ENCODE measurements at regions not wholly inside any gene's neighbourhood (a gene's known extent, or its start where the extent isn't known, plus 50 kb on each side); places are given as distances from the start of the nearest gene placed in this dataset.

DNA sequence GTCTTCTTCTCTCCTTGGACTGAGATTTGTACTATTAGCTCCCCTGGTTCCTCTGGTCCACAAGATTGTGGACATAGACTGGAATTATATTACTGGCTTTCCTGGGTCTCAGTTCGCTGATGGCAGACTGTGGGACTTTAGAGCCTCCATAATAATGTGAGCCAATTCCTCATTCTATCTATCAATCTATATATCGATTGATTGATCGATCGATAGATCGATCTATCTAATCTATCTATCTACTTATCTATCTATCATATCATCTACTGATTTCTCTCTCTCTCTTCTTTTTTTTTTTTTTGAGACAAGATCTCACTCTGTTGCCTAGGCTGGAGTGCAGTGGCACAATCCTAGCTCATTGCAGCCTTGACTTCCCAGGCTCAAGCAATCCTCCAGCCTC lies 51.5 kb upstream of the DDR1 start:
- Histone ChIP-seq H3K9me3 (replicated peaks; ENCODE audit: control insufficient read depth, insufficient read depth, low read length) (no peaks in the 10 kb centered on the region), H3K4me3 (no peak overlapping the region), H2AFZ (ENCODE audit: control insufficient read depth, low read depth, low read length) (no peak overlapping the region), H3K4me2 (ENCODE audit: control insufficient read depth, insufficient read depth) (no peak overlapping the region), H3K79me2 (ENCODE audit: control insufficient read depth, insufficient read depth, low read length) (no peaks in the 10 kb centered on the region), H3K4me1 (ENCODE audit: control insufficient read depth, insufficient read depth, low read length) (peaks cover 9% of the 10 kb centered on the region), H4K20me1 (ENCODE audit: control insufficient read depth, insufficient read depth) (no peaks in the 10 kb centered on the region), H3K36me3 (ENCODE audit: control insufficient read depth in 2 of 2, insufficient read depth in 2 of 2, low read length in 1 of 2) (no peaks in the 10 kb centered on the region), H3K9ac (ENCODE audit: control insufficient read depth, insufficient read depth, low read length) (no peak overlapping the region), H3K27ac (ENCODE audit: control insufficient read depth, insufficient read depth) (no peak overlapping the region), H3K27me3 (replicated peaks in 1 of 2; ENCODE audit: control insufficient read depth in 2 of 2, insufficient read depth in 2 of 2, low read length in 1 of 2) (no peaks in the 10 kb centered on the region; a peak in 1 of 4 replicates)
- in situ Hi-C loops (cut with MboI) (no loop called here), intact Hi-C loops (cut with micrococcal nuclease; ENCODE audit: unreplicated experiment) (no loop called here)
- ATAC-seq (no peak), DNase-seq (ENCODE audit: low read depth, low spot score) (no peak), FAIRE-seq (no peak)
- ChIA-PET CTCF (interaction anchor here (1.1 to 3.0 kb wide), 5 partner anchors 12 to 254 kb away, joined by 4 to 25 read pairs (median 14); no protein-coding TSS in a partner anchor), POLR2A (interaction anchor here (0.6 kb wide), 1 partner anchor 29 kb away, joined by 3 read pairs; no protein-coding TSS in a partner anchor), RAD21 (ENCODE audit: unreplicated experiment) (interaction anchor here (1.8 kb wide), 1 partner anchor 81 kb away, joined by 7 read pairs; the partner anchor contains the start of gene VARS2), SMC1A (ENCODE audit: uncharacterized antibody, unreplicated experiment) (interaction anchor here (1.5 to 13.4 kb wide), 2 partner anchors 35 to 82 kb away, joined by 4 to 141 read pairs; partner anchors contain the start of gene VARS2)
- no TSS peak for BruUV-seq (replicated peaks)
- 79% methylated on average over 5 of the region's 5 CpGs for WGBS (ENCODE audit: insufficient coverage, insufficient replicate concordance, low lambda C conversion rate, missing lambda C conversion rate)
- TF ChIP-seq, protein P1, sequence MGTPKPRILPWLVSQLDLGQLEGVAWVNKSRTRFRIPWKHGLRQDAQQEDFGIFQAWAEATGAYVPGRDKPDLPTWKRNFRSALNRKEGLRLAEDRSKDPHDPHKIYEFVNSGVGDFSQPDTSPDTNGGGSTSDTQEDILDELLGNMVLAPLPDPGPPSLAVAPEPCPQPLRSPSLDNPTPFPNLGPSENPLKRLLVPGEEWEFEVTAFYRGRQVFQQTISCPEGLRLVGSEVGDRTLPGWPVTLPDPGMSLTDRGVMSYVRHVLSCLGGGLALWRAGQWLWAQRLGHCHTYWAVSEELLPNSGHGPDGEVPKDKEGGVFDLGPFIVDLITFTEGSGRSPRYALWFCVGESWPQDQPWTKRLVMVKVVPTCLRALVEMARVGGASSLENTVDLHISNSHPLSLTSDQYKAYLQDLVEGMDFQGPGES (IDR thresholded peaks at IDR 0.05): no peak

DNA sequence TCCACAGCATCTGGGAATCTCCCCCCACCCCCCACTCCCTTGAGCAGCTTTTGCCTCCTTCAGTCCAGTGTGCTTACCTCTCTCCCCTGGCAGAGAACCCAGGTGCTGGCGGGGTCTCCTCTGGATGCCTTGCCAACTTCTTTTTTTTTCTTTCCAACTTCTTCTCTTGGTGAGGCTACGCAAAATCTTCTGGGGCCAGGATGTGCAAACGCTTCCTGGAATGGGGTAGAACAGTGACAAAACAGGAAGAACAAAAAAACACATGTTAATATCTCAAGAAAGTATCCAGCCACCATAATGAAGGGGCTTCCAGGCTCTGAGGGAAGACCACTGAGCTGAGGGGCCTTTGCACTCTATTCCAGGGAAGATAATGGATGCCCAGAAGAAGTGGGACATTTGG lies 53.9 kb upstream of the DDR1 start:
- peak overlapping the region; percentile 58 for H2AFZ ChIP-seq (ENCODE audit: control insufficient read depth, low read depth, low read length)
- TF ChIP-seq CHD1 (IDR thresholded peaks at IDR 0.05; ENCODE audit: low read depth, low read length): no peak
- no peak for TF ChIP-seq GABPA (IDR thresholded peaks at IDR 0.05; ENCODE audit: low read depth)
- no peak for TF ChIP-seq KDM1A (IDR thresholded peaks at IDR 0.05; ENCODE audit: borderline replicate concordance)
- no peak for TF ChIP-seq SMARCA5 (IDR thresholded peaks at IDR 0.05)
- no peak for TF ChIP-seq ETV6 (conservative IDR thresholded peaks at IDR 0.05 in 1 of 2, IDR thresholded peaks at IDR 0.05 in 1 of 2; ENCODE audit: borderline replicate concordance in 1 of 2, low read depth in 1 of 2)
- TF ChIP-seq, protein P2, sequence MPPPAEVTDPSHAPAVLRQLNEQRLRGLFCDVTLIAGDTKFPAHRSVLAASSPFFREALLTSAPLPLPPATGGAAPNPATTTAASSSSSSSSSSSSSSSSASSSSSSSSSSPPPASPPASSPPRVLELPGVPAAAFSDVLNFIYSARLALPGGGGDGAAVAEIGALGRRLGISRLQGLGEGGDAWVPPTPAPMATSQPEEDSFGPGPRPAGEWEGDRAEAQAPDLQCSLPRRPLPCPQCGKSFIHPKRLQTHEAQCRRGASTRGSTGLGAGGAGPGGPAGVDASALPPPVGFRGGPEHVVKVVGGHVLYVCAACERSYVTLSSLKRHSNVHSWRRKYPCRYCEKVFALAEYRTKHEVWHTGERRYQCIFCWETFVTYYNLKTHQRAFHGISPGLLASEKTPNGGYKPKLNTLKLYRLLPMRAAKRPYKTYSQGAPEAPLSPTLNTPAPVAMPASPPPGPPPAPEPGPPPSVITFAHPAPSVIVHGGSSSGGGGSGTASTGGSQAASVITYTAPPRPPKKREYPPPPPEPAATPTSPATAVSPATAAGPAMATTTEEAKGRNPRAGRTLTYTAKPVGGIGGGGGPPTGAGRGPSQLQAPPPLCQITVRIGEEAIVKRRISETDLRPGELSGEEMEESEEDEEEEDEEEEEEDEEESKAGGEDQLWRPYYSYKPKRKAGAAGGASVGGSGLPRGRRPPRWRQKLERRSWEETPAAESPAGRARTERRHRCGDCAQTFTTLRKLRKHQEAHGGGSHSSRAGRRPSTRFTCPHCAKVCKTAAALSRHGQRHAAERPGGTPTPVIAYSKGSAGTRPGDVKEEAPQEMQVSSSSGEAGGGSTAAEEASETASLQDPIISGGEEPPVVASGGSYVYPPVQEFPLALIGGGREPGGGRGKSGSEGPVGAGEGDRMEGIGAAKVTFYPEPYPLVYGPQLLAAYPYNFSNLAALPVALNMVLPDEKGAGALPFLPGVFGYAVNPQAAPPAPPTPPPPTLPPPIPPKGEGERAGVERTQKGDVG (CRISPR knock-in tag; IDR thresholded peaks at IDR 0.05): no peak
- TF ChIP-seq EGR1 (IDR thresholded peaks at IDR 0.05; ENCODE audit: borderline replicate concordance in 1 of 2, low read depth in 2 of 2, low read length in 2 of 2): no peak
- no peak for TF ChIP-seq NFXL1 (IDR thresholded peaks at IDR 0.05; ENCODE audit: borderline replicate concordance)
- no peak for TF ChIP-seq RUNX3 (IDR thresholded peaks at IDR 0.05; ENCODE audit: low read length)
- TF ChIP-seq, protein P3, sequence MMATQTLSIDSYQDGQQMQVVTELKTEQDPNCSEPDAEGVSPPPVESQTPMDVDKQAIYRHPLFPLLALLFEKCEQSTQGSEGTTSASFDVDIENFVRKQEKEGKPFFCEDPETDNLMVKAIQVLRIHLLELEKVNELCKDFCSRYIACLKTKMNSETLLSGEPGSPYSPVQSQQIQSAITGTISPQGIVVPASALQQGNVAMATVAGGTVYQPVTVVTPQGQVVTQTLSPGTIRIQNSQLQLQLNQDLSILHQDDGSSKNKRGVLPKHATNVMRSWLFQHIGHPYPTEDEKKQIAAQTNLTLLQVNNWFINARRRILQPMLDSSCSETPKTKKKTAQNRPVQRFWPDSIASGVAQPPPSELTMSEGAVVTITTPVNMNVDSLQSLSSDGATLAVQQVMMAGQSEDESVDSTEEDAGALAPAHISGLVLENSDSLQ (IDR thresholded peaks at IDR 0.05): no peak

More for the DNA sequence above, 53.9 kb upstream of the DDR1 start:
- CTCF ChIA-PET: interaction anchor here (0.6 to 7.6 kb wide), 18 partner anchors 9 to 256 kb away, joined by 3 to 122 read pairs (median 6); partner anchors contain the start of genes DDR1, IER3 and VARS2
- Histone ChIP-seq H3K4me3 (no peak overlapping the region), H3K4me1 (ENCODE audit: control insufficient read depth, insufficient read depth, low read length) (peaks cover 10% of the 10 kb centered on the region), H3K36me3 (ENCODE audit: control insufficient read depth in 2 of 2, insufficient read depth in 2 of 2, low read length in 1 of 2) (no peaks in the 10 kb centered on the region), H3K9ac (ENCODE audit: control insufficient read depth, insufficient read depth, low read length) (no peak overlapping the region), H3K27ac (ENCODE audit: control insufficient read depth, insufficient read depth) (no peak overlapping the region), H3K79me2 (ENCODE audit: control insufficient read depth, insufficient read depth, low read length) (no peaks in the 10 kb centered on the region), H3K4me2 (ENCODE audit: control insufficient read depth, insufficient read depth) (no peak overlapping the region), H4K20me1 (ENCODE audit: control insufficient read depth, insufficient read depth) (no peaks in the 10 kb centered on the region), H3K9me3 (replicated peaks; ENCODE audit: control insufficient read depth, insufficient read depth, low read length) (no peaks in the 10 kb centered on the region), H3K27me3 (replicated peaks in 1 of 2; ENCODE audit: control insufficient read depth in 2 of 2, insufficient read depth in 2 of 2, low read length in 1 of 2) (no peaks in the 10 kb centered on the region; a peak in 1 of 4 replicates)
- intact Hi-C loops (cut with micrococcal nuclease; ENCODE audit: unreplicated experiment) (no loop called here), in situ Hi-C loops (cut with MboI) (no loop called here)
- no peak for DNase-seq (ENCODE audit: low read depth, low spot score)
- BruUV-seq (replicated peaks): no TSS peak
- RAD21 ChIA-PET (ENCODE audit: unreplicated experiment): interaction anchor here (0.6 to 8.7 kb wide), 5 partner anchors 49 to 231 kb away, joined by 3 to 144 read pairs (median 6); partner anchors contain the start of genes DDR1 and VARS2
- POLR2A ChIA-PET: interaction anchor here (0.8 to 3.6 kb wide), 4 partner anchors 12 to 83 kb away, joined by 3 to 19 read pairs (median 6); partner anchors contain the start of gene VARS2
- ATAC-seq: no peak
- no peak for FAIRE-seq
- SMC1A ChIA-PET (ENCODE audit: uncharacterized antibody, unreplicated experiment): interaction anchor here (0.7 to 13.4 kb wide), 12 partner anchors 8 to 240 kb away, joined by 3 to 141 read pairs (median 8); partner anchors contain the start of genes DDR1 and VARS2
- WGBS (ENCODE audit: insufficient coverage, insufficient replicate concordance, low lambda C conversion rate, missing lambda C conversion rate): 39% methylated on average over 3 of the region's 3 CpGs

All from GM12878 (cell line).